MM.1S (cell line): ENCODE measurements at regions not wholly inside any gene's neighbourhood (a gene's known extent, or its start where the extent isn't known, plus 50 kb on each side); places are given as distances from the start of the nearest gene placed in this dataset.

Source experiments
- DNase-seq: peaks from one replicate; pipeline ENCODE4 v3.0.0-alpha.2; 2015
- H2AFZ ChIP-seq: fragments of 300-600 bp; sonication (generic); 2 replicates; pipeline ENCODE4 v1.6.0; 2016; ENCODE audit warnings: antibody characterized with exemption, low read length
- H3F3A ChIP-seq: fragments of 300-600 bp; sonication (generic); 2 replicates; pipeline ENCODE4 v1.6.1; 2016; ENCODE audit warnings: mild to moderate bottlenecking, antibody characterized with exemption, low read length, moderate library complexity, mixed read lengths; ENCODE audit not compliant: insufficient read depth
- H3K27ac ChIP-seq: fragments of 300-600 bp; sonication (generic); 2 replicates; pipeline ENCODE4 v1.5.1; 2016; ENCODE audit warnings: mild to moderate bottlenecking, low read length
- H3K27me3 ChIP-seq: fragments of 300-600 bp; sonication (generic); replicated peaks from 2 replicates; pipeline ENCODE4 v1.6.0; 2016; ENCODE audit warnings: low read length; ENCODE audit not compliant: insufficient read depth
- H3K36me3 ChIP-seq: fragments of 300-600 bp; sonication (generic); replicated peaks from 2 replicates; pipeline ENCODE4 v1.6.1; 2016; ENCODE audit warnings: mild to moderate bottlenecking, low read length, mixed read lengths; ENCODE audit not compliant: insufficient read depth
- H3K4me1 ChIP-seq: fragments of 300-600 bp; sonication (generic); 2 replicates; pipeline ENCODE4 v1.6.1; 2016; ENCODE audit warnings: low read length, mixed read lengths
- H3K4me2 ChIP-seq: fragments of 300-600 bp; sonication (generic); 2 replicates; pipeline ENCODE4 v1.6.0; 2016; ENCODE audit warnings: low read depth, low read length
- H3K4me3 ChIP-seq: fragments of 300-600 bp; sonication (generic); 2 replicates; pipeline ENCODE4 v1.5.1; 2016; ENCODE audit warnings: low read length, mixed read lengths
- H3K79me2 ChIP-seq: fragments of 300-600 bp; sonication (generic); 2 replicates; pipeline ENCODE4 v1.6.1; 2016; ENCODE audit warnings: mixed run types, low read length, mixed read lengths
- H3K9ac ChIP-seq: fragments of 300-600 bp; sonication (generic); 2 replicates; pipeline ENCODE4 v1.6.1; 2016; ENCODE audit warnings: low read length, mixed read lengths
- H3K9me2 ChIP-seq: fragments of 300-600 bp; sonication (generic); replicated peaks from 2 replicates; pipeline ENCODE4 v1.6.1; 2016; ENCODE audit warnings: mild to moderate bottlenecking, low read length, mixed read lengths; ENCODE audit not compliant: insufficient read depth
- H3K9me3 ChIP-seq: fragments of 300-600 bp; sonication (generic); replicated peaks from 2 replicates; pipeline ENCODE4 v1.6.1; 2016; ENCODE audit warnings: mild to moderate bottlenecking, low read length, mixed read lengths; ENCODE audit not compliant: insufficient read depth
- H4K20me1 ChIP-seq: fragments of 300-600 bp; sonication (generic); 2 replicates; pipeline ENCODE4 v1.6.1; 2016; ENCODE audit warnings: mild to moderate bottlenecking, low read length, moderate library complexity, mixed read lengths; ENCODE audit not compliant: insufficient read depth
- EZH2 ChIP-seq: fragments of 300-600 bp; sonication (generic); optimal IDR thresholded peaks from 2 replicates; pipeline ENCODE3; 2017; ENCODE audit warnings: low read depth, mild to moderate bottlenecking, antibody characterized with exemption, low read length, mixed read lengths
- EZH2phosphoT487 ChIP-seq: fragments of 300-600 bp; sonication (generic); IDR thresholded peaks from 2 replicates; pipeline ENCODE4 v1.6.1; 2018; ENCODE audit warnings: antibody characterized with exemption, low read length
- TF ChIP-seq, protein P1 (sequence below): fragments of 300-600 bp; sonication (generic); IDR thresholded peaks from 2 replicates; pipeline ENCODE4 v1.5.1; 2016; ENCODE audit warnings: antibody characterized with exemption, low read length, mixed read lengths

DNA sequence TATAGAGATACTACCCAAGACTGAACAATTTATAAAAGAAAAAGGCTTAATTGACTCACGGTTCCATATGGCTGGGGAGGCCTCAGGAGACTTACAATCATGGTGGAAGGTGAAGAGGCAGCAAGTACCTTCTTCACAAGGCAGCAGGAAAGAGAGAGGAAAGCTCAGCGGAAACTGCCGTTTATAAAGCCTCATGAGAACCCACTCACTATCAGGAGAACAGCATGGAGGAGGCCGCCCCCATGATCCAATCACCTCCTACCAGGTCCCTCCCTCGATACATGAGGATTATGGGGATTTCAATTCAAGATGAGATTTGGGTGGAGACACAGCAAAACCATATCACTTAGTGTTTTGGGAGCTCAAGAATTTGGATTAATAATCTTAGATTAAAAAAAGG is 240.2 kb downstream of the UACA start:
- H3K27me3 ChIP-seq: no peaks in the 10 kb centered on the region
- no peaks in the 10 kb centered on the region for H4K20me1 ChIP-seq
- H3K36me3 ChIP-seq: no peaks in the 10 kb centered on the region
- H3K9me3 ChIP-seq: no peaks in the 10 kb centered on the region
- H3K9me2 ChIP-seq: no peaks in the 10 kb centered on the region
- TF ChIP-seq, protein P1, sequence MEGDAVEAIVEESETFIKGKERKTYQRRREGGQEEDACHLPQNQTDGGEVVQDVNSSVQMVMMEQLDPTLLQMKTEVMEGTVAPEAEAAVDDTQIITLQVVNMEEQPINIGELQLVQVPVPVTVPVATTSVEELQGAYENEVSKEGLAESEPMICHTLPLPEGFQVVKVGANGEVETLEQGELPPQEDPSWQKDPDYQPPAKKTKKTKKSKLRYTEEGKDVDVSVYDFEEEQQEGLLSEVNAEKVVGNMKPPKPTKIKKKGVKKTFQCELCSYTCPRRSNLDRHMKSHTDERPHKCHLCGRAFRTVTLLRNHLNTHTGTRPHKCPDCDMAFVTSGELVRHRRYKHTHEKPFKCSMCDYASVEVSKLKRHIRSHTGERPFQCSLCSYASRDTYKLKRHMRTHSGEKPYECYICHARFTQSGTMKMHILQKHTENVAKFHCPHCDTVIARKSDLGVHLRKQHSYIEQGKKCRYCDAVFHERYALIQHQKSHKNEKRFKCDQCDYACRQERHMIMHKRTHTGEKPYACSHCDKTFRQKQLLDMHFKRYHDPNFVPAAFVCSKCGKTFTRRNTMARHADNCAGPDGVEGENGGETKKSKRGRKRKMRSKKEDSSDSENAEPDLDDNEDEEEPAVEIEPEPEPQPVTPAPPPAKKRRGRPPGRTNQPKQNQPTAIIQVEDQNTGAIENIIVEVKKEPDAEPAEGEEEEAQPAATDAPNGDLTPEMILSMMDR: no peak
- no peak overlapping the region for H3K9ac ChIP-seq
- no peaks in the 10 kb centered on the region for H3K4me1 ChIP-seq
- no peaks in the 10 kb centered on the region for H3K79me2 ChIP-seq
- no peak overlapping the region for H2AFZ ChIP-seq
- H3K4me2 ChIP-seq: no peak overlapping the region
- no peak for DNase-seq
- no peaks in the 10 kb centered on the region for H3F3A ChIP-seq
- no peak overlapping the region for H3K4me3 ChIP-seq
- H3K27ac ChIP-seq: no peak overlapping the region

DNA sequence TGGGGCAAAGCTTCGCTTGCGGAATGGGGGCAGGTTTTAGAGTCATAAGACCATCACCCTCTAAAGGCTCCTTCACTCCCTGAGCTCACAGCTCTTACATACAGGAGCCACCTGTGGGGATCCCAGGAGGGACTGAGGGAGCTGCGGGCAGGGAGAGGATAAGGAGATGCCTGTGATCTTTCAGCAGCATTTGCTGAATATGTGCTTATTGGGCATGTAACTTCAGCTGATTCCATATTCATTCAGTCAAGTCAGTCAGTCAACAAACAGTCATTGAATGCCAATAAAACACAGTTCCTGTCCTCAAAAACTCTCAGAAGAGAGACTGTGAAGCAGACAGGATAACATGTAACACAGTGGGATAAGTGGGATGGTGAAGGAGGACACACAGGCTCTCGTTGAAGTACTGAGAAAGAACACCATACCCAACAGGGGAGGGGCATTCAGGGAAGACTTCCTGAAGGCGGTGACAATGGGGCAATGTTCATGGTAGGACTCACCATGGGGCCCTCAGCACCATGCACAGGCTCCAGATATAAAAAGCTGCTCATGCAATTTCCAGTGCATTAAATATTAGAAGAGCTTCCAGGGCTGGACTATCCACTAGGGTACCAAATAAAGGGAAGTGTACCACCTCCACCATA is 240.9 kb downstream of the UACA start:
- no peak overlapping the region for H3K27ac ChIP-seq
- H3K4me3 ChIP-seq: no peak overlapping the region
- no peaks in the 10 kb centered on the region for H3K9me3 ChIP-seq
- no peaks in the 10 kb centered on the region for H3K36me3 ChIP-seq
- no peak overlapping the region for H3K9ac ChIP-seq
- TF ChIP-seq EZH2phosphoT487 (no peak), EZH2 (no peak)
- TF ChIP-seq, protein P1: no peak
- no peaks in the 10 kb centered on the region for H3F3A ChIP-seq
- no peak for DNase-seq
- H3K9me2 ChIP-seq: no peaks in the 10 kb centered on the region
- no peaks in the 10 kb centered on the region for H3K27me3 ChIP-seq
- no peaks in the 10 kb centered on the region for H3K4me1 ChIP-seq
- H4K20me1 ChIP-seq: no peaks in the 10 kb centered on the region
- no peak overlapping the region for H3K4me2 ChIP-seq
- no peak overlapping the region for H2AFZ ChIP-seq
- no peaks in the 10 kb centered on the region for H3K79me2 ChIP-seq

DNA sequence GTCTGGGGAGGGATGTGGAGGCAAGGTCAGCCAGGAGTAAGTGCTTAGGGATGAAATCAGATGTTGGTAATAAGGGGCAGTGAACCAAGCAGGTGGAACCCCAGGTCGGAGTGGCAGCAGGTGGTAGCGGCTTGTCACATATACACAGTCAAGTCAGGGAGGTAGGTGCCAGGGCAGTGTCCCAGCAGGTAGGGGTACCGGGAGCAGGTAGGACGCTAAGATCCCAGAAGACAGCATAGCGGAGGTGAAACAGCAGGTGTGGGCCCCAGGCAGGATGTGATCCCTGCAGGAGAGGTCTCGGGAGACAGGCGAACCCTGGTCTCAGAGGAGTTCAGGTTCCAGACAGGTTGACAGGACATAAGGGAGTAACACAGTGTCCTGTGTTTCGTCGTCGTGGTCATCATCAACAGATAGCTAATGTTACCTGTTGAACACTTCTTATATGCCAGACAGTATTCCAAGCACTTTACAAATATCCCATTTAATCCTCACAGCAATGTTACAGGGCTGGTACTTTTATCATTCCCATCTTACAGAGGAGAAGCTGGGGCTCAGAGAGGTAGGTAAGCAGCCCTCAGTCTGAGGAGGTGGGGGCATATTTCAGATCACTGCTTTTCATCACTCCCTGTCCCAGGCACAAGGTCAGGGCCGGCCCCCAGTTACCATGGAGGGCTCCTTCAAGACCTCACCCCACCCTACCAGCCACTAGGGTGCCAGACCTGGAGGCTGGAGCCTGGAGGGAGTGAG is 241.6 kb downstream of the UACA start:
- H3K9ac ChIP-seq: no peak overlapping the region
- H3F3A ChIP-seq: no peaks in the 10 kb centered on the region
- H3K4me1 ChIP-seq: no peaks in the 10 kb centered on the region
- H3K36me3 ChIP-seq: no peaks in the 10 kb centered on the region
- no peak for DNase-seq
- H3K4me3 ChIP-seq: no peak overlapping the region
- no peak overlapping the region for H2AFZ ChIP-seq
- no peaks in the 10 kb centered on the region for H3K27me3 ChIP-seq
- no peak for TF ChIP-seq EZH2
- TF ChIP-seq, protein P1: no peak
- TF ChIP-seq EZH2phosphoT487: no peak
- H3K9me2 ChIP-seq: no peaks in the 10 kb centered on the region
- H3K9me3 ChIP-seq: no peaks in the 10 kb centered on the region
- no peaks in the 10 kb centered on the region for H3K79me2 ChIP-seq
- no peak overlapping the region for H3K4me2 ChIP-seq
- no peak overlapping the region for H3K27ac ChIP-seq
- no peaks in the 10 kb centered on the region for H4K20me1 ChIP-seq
